Tibial nerve (tissue), 4 donors: ENCODE measurements at regions not wholly inside any gene's neighbourhood (a gene's known extent, or its start where the extent isn't known, plus 50 kb on each side); places are given as distances from the start of the nearest gene placed in this dataset.

Source experiments
- EP300 ChIP-seq, 2 donors: sonication (generic); formaldehyde crosslinking; IDR thresholded peaks; one replicate each; pipeline ENCODE4 v1.6.1; 2017; ENCODE audit warnings: antibody characterized with exemption in 2 of 2, mild to moderate bottlenecking in 1 of 2
- POLR2A ChIP-seq, 2 donors: fragments of 450-650 bp; IDR thresholded peaks; one replicate each; pipeline ENCODE4 v1.6.1; 2017; ENCODE audit warnings: antibody characterized with exemption in 2 of 2, mild to moderate bottlenecking in 2 of 2, moderate library complexity in 2 of 2
- TF ChIP-seq, protein P1 (sequence below), 5 experiments: fragments of 200-600 bp in 3 of 5; fragments of 450-650 bp in 2 of 5; sonication (generic) in 3 of 5; IDR thresholded peaks; one replicate each; pipeline ENCODE4 v1.5.1; 2016 to 2019; ENCODE audit warnings: antibody characterized with exemption in 5 of 5, mild to moderate bottlenecking in 3 of 5, moderate library complexity in 2 of 5

DNA sequence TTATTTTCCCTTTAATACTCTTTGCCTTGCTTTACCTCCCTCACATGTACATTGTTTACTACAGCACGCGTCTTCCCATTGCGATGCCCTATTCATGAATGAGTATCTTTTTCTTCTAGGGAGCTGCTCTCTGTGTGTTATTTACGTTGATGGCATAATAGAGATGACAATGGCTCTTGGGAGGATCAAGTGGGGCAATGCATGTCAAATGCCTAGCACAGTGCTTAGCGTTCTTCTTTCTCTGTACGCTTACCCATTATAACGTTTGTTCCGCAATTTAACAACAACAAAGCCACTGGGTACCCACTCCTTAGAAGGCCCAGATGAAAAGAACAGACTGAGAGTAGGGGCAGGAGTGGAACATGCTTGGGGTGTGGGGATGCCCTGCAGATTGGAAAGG lies 271.6 kb upstream of the TNRC6C start:
- TF ChIP-seq POLR2A (IDR thresholded peaks at IDR 0.05) (no peak), EP300 (IDR thresholded peaks at IDR 0.05) (no peak)
- TF ChIP-seq, protein P1, sequence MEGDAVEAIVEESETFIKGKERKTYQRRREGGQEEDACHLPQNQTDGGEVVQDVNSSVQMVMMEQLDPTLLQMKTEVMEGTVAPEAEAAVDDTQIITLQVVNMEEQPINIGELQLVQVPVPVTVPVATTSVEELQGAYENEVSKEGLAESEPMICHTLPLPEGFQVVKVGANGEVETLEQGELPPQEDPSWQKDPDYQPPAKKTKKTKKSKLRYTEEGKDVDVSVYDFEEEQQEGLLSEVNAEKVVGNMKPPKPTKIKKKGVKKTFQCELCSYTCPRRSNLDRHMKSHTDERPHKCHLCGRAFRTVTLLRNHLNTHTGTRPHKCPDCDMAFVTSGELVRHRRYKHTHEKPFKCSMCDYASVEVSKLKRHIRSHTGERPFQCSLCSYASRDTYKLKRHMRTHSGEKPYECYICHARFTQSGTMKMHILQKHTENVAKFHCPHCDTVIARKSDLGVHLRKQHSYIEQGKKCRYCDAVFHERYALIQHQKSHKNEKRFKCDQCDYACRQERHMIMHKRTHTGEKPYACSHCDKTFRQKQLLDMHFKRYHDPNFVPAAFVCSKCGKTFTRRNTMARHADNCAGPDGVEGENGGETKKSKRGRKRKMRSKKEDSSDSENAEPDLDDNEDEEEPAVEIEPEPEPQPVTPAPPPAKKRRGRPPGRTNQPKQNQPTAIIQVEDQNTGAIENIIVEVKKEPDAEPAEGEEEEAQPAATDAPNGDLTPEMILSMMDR (IDR thresholded peaks at IDR 0.05): no peak
